Left lung (tissue), 4 donors: ENCODE measurements at regions not wholly inside any gene's neighbourhood (a gene's known extent, or its start where the extent isn't known, plus 50 kb on each side); places are given as distances from the start of the nearest gene placed in this dataset.
"Not testable (repeated sequence)": the region's sequence is repeated elsewhere in the genome, so short reads cannot be mapped to it uniquely, and the experiment has no call there.

Source experiments
- ATAC-seq: fragments of 200-7000 bp; cut with Tn5 transposase; one replicate; pipeline ENCODE4 v1.9.1; 2020; ENCODE audit warnings: moderate library complexity
- DNase-seq, 4 donors: peaks; one replicate each; pipeline ENCODE4 v3.0.0-alpha.2; 2013 to 2020
- H3K27ac ChIP-seq, 2 donors: fragments of 200-600 bp; sonication (generic) in 1 of 2; one replicate each; pipeline versions ENCODE4 v1.5.0 to v1.8.0; 2020 to 2021
- H3K27me3 ChIP-seq, 2 donors: fragments of 200-600 bp; sonication (generic) in 1 of 2; one replicate each; pipeline versions ENCODE4 v1.5.0 to v1.8.0; 2020 to 2021
- H3K36me3 ChIP-seq, 2 donors: fragments of 200-600 bp; sonication (generic) in 1 of 2; one replicate each; pipeline versions ENCODE4 v1.5.0 to v1.8.0; 2020 to 2021
- H3K4me1 ChIP-seq, 2 donors: fragments of 200-600 bp; one replicate each; pipeline ENCODE4 v1.8.0; 2021
- H3K4me3 ChIP-seq, 2 donors: fragments of 200-600 bp; sonication (generic) in 1 of 2; one replicate each; pipeline versions ENCODE4 v1.5.0 to v1.8.0; 2020 to 2021; ENCODE audit warnings: mild to moderate bottlenecking in 1 of 2
- H3K9me3 ChIP-seq, 2 donors: fragments of 200-600 bp; sonication (generic) in 1 of 2; one replicate each; pipeline versions ENCODE4 v1.5.0 to v1.8.0; 2020 to 2021
- CTCF ChIP-seq, 2 donors: fragments of 200-600 bp; sonication (generic) in 1 of 2; IDR thresholded peaks; one replicate each; pipeline versions ENCODE4 v1.5.0 to v1.8.0; 2021; ENCODE audit warnings: antibody characterized with exemption in 2 of 2
- intact Hi-C, 2 donors: fragments of 100-400 bp; cut with DNase I; formaldehyde crosslinking; loops; one replicate each; pipeline versions ENCODE4 v1.11.2 to v1.14.2; 2022
- donor health status: DM: no; HTN: yes; CAD: no.
- donor health status: DM: no; HTN: no; CAD: no.

- no peak overlapping the region for H3K4me3 ChIP-seq
- H3K27ac ChIP-seq, result no peak overlapping the region
- no peaks in the 10 kb centered on the region for H3K36me3 ChIP-seq
- ATAC-seq (no peak), DNase-seq (no peak)
- no peaks in the 10 kb centered on the region for H3K9me3 ChIP-seq
- no peak for TF ChIP-seq CTCF (IDR thresholded peaks at IDR 0.05)
- H3K4me1 ChIP-seq, result no peaks in the 10 kb centered on the region
- intact Hi-C loops, result no loop called here
- H3K27me3 ChIP-seq, result no peaks in the 10 kb centered on the region
Observed at GRCh38 chr3:107464037-107464436, 58.7 kb upstream of the BBX start.

GRCh38 chr3:107465064-107465631, 57.6 kb upstream of the BBX start:
- Histone ChIP-seq H3K4me3 (no peak overlapping the region), H3K36me3 (no peaks in the 10 kb centered on the region), H3K9me3 (no peaks in the 10 kb centered on the region), H3K4me1 (no peaks in the 10 kb centered on the region), H3K27ac (no peak overlapping the region), H3K27me3 (no peaks in the 10 kb centered on the region)
- intact Hi-C loops, result no loop called here
- DNase-seq (no peak), ATAC-seq (no peak)
- no peak for TF ChIP-seq CTCF (IDR thresholded peaks at IDR 0.05)

- DNase-seq, result no peak
- Histone ChIP-seq H3K27ac (no peak overlapping the region), H3K4me1 (no peaks in the 10 kb centered on the region), H3K27me3 (no peaks in the 10 kb centered on the region), H3K4me3 (no peak overlapping the region), H3K9me3 (peaks cover 0 to 8% of the 10 kb centered on the region in 2 donors), H3K36me3 (no peaks in the 10 kb centered on the region)
- intact Hi-C loops, result no loop called here
- no peak for ATAC-seq
- no peak for TF ChIP-seq CTCF (IDR thresholded peaks at IDR 0.05)
Observed at GRCh38 chr3:107468782-107469181, 54.0 kb upstream of the BBX start.

- ATAC-seq, H3K4me3 ChIP-seq, H3K9me3 ChIP-seq, H3K27ac ChIP-seq, intact Hi-C loops, H3K36me3 ChIP-seq, H3K27me3 ChIP-seq, H3K4me1 ChIP-seq: not testable (repeated sequence)
- DNase-seq, result peak in 2 of 4 donors; percentile 20 to 34
Observed at GRCh38 chr3:107470496-107470895, 52.3 kb upstream of the BBX start.
